UCSD-AML1 (cell line): ENCODE measurements at regions not wholly inside any gene's neighbourhood (a gene's known extent, or its start where the extent isn't known, plus 50 kb on each side); places are given as distances from the start of the nearest gene placed in this dataset.
A peak's percentile ranks its signal among the peaks of the same experiment; 100 is the strongest.
"Not testable (repeated sequence)": the region's sequence is repeated elsewhere in the genome, so short reads cannot be mapped to it uniquely, and the experiment has no call there.

Experiments used
- DNase-seq: peaks from one replicate; lab custom pipeline; 2025; ENCODE audit not compliant: unreplicated experiment; lab: John Stamatoyannopoulos, UW

DNA sequence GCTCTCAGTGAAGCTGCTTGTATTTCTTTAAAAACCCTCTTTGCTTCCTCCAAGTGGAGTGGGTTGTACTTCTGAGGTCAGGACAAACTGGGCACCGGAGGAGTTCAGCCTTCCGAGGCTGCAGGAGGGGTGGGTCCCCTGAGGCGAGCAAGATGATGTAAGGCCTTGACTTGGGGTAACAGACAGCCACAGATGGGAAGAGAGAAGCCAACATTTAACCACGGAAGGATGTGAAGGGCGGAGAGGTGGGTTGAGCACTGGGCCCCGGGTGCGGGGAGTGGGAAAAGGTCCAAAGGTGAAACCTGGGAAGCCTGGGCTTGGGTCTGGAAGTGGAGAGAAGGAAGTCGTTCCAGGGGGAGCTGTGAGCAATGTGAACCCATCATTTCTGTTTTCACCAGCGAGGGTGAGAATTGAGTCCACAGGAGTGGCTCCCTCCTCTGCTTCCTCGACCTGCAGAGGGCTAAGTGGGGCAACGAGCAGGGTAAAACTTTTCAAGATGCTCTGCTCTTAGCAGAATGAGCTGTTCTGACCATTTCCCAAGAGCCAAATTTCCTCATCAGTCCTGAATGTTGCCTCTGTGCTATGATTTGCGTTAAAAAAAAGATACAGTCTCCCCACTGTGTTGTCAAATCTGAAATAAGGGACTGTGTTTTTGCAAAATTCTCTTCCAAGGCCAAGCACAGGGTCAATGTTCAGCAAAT, 137.7 kb upstream of the CRHR1 start:
- DNase-seq, result peak; percentile 42

DNA sequence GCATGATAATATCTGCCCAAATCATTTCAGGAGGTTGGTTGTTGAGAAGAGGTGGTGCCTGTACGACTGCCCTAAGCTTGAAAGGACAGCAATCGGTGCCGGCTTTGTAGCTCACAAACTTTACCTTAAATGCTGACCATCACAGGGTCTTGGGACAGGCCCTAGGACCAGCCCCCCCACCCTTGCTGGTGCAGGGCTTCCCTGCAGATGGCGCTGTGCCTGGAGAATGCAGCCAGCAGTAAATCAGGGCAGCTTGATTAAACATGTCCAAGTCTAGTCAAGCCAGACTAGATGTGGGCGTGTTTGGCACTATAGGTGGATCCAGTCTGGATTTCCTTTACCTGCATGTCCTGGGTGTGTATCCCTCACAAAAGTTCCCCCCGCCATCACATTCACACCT, 135.5 kb upstream of the CRHR1 start:
- no peak for DNase-seq

GRCh38 chr17:45649796-45650195, 134.3 kb upstream of the CRHR1 start:
- DNase-seq, result no peak

DNA sequence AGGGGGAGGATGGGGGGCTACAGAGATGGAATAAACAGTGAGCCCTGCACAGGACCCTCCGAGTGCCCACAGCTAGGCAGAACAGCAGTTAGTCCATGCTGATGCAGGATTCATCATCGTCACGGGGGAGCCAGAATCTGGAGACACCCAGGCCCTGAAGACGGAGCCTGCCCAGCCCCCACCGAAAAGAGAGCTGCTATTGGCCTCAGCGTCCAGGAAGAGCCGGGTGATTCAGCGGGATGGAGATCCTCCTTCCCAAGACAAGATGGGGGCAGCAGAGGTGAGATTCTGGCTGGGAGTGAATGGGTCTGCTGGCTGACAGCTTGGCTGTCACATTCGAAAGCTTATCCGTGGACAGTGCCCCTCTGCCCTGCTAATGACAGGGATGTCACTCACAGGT, 133.6 kb upstream of the CRHR1 start:
- no peak for DNase-seq

DNA sequence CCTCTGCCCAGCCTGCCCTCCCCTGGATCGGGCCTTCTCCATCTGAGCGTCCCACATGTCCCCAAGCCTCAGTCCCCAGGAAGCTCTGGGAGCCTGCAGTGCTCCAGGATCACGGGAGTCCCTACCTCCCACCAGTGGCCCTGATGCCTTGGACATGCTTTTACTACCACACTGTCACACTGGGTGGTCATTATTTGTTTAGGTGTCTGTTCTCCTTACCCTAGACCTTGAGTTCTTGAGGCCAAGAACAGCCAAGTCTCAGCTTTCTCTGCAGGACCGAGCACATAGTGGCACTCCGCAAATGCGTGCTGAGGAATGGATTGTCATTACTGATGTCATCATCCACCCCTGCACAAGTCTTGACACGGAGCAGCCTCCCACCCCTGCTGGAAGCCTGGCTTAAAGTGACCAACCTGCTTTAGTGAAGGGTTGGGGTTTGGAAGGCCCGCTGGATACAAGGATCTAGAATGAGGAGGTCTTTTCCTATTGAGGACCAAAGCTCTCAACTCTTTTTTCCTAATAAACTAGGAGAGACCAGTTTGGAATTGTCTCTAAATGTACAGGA, 132.9 kb upstream of the CRHR1 start:
- no peak for DNase-seq

GRCh38 chr17:45653616-45654015, 130.5 kb upstream of the CRHR1 start:
- DNase-seq, result no peak

DNA sequence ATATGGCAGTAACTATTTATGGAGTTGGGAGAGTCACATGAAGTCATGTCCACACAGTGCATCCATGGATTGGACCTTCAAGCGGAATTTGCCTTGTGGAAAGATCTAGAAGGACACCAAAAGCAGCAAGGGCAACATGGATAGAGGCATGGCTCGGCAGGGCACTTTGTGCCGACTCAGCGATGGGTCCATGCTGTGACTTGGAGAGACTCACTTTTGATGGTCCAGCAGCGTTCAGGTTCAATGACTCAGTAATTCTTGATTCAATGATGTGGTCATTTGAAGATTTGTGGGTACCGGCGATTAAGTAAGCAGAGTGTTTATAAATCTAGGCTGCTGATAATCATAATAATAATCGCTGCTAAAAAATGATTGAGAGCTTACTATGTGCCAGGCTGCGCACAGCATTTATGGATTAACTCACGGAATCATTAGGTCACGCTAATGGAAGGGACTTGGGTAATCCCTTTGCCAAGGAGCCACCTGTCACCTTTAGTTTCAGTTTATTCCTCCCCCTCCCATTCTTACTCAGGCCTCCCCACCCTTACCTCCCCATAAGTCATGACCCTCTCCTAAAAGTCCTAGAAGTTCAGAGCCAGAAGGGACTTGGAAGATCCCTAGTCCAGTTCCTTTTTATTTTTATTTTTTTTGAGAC, 127.5 kb upstream of the CRHR1 start:
- DNase-seq, result no peak

GRCh38 chr17:45660474-45660873, 123.6 kb upstream of the CRHR1 start:
- DNase-seq, result no peak

- no peak for DNase-seq
These were observed 121.7 kb upstream of the CRHR1 start for GRCh38 chr17:45662432-45662831.

DNA sequence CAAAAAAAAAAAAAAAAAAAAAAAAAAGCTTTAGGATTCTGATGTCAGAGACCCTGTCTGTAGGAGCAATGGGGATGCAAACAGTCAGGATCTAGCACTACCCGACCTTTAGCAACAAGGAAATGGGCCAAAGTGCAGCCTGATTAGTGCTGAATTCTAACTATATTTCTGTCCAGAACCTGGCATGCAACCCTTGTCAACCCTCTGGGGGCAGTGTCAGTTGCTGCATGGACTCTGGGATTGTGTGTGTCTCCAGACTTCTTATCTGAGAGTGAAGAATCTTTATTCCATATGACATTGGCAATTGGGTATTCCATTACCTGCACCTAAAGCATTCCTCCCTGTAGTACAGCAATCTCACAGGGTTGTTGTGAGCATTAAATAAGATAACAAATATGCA, 120.3 kb upstream of the CRHR1 start:
- no peak for DNase-seq

DNA sequence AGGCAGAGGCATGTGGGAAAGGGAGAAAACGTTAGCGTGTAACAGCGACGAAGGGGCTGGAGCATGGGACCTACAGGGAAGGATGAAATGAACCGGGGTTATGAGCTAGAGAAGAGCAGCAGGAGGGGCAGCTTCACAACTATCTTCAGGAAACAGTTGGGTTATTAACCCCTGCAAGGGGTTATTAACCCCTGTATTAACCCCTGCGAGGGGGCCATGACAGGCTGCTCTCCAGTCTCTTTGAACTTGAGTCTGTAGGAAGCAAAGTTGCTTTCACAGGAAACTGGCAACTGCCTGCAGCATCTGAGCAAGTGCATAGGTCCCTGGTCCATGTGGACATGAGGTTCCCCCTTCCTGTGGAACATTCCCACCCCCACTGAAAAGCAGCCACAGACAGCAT, 119.2 kb upstream of the CRHR1 start:
- no peak for DNase-seq

DNA sequence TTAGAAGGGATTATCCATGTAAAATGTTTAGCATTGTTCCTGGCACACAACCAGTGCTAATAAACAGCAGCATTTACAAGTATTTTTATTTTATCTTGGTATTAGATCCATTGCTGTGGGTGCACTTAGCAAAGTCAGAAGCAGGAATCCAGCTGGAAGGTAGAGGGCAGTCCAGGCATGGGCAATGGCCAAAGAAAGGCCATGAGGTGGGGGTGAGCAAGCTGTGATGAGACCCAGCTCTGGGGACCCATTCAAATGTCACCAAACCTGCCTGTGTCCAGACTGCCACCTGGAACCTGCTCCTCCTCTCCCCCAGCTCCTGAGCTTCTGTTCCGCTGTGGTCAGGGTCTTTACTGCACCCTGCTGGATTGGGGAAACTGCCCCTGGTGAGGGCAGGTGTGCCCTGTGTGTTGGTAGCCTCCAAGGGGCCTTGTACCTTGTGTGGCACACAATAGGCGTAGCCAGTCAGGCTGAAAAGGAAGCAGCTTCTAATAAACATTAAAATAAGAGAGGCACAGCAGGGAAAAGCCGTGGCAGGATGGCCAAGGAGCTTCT, 118.0 kb upstream of the CRHR1 start:
- DNase-seq, result no peak

GRCh38 chr17:45666641-45667040, 117.5 kb upstream of the CRHR1 start:
- no peak for DNase-seq

GRCh38 chr17:45667591-45668171, 116.4 kb upstream of the CRHR1 start:
- no peak for DNase-seq

GRCh38 chr17:45668316-45668715, 115.8 kb upstream of the CRHR1 start:
- DNase-seq, result no peak

GRCh38 chr17:45672301-45672700, 111.8 kb upstream of the CRHR1 start:
- DNase-seq, result no peak

GRCh38 chr17:45672792-45673191, 111.3 kb upstream of the CRHR1 start:
- DNase-seq, result no peak

GRCh38 chr17:45673759-45674158, 110.4 kb upstream of the CRHR1 start:
- DNase-seq, result not testable (repeated sequence)

GRCh38 chr17:45675012-45675411, 109.1 kb upstream of the CRHR1 start:
- DNase-seq, result no peak

GRCh38 chr17:45675892-45676291, 108.2 kb upstream of the CRHR1 start:
- no peak for DNase-seq

DNA sequence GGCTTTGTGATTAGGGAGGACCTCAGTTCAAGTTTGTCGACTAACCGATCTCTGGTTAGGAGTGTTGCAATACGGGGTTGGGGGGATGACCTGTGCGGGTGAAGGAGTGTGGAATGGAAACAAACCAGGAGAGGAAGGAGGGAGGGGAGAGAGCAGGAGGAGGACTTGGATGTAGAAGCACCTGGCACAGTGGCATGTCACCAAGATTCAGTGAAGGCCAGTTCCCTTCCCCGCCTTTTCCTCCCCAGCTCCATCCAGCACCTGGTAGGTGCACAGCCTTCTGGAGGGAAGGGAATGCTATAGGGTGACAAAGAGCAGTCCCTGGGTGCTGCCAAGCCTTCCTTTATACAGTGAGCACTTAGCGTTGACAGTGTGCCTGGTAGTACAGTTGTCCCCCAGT, 107.4 kb upstream of the CRHR1 start:
- no peak for DNase-seq

GRCh38 chr17:45677770-45678169, 106.3 kb upstream of the CRHR1 start:
- no peak for DNase-seq
